Fibroblast of the conjunctiva (primary cell): ENCODE measurements at regions not wholly inside any gene's neighbourhood (a gene's known extent, or its start where the extent isn't known, plus 50 kb on each side); places are given as distances from the start of the nearest gene placed in this dataset.
A peak's percentile ranks its signal among the peaks of the same experiment; 100 is the strongest.
"Not testable (repeated sequence)": the region's sequence is repeated elsewhere in the genome, so short reads cannot be mapped to it uniquely, and the experiment has no call there.

ENCODE experiments used
- DNase-seq: peaks from one replicate; pipeline ENCODE4 v3.0.0-alpha.2; 2010; ENCODE audit warnings: low read depth

- DNase-seq = not testable (repeated sequence)
These were observed 98.9 kb upstream of the MYO10 start for GRCh38 chr5:17034992-17035391.

GRCh38 chr5:17037751-17038150 is 101.7 kb upstream of the MYO10 start:
- DNase-seq = no peak

DNA sequence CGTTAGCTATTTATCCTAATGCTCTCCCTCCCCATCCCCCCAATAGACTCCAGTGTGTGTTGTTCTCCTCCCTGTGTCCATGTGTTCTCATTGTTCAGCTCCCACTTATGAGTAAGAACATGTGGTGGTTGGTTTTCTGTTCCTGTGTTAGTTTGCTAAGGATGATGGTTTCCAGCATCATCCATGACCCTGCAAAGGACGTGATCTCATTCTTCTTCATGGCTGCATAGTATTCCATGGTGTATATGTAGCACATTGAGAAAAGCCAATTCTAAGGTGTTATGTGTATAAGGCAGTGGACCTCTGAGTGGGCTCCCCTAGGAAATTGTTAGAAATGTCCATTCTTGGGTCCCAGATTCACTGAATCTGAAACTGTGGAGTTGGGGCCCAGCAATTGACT is 103.1 kb upstream of the MYO10 start:
- no peak for DNase-seq

DNA sequence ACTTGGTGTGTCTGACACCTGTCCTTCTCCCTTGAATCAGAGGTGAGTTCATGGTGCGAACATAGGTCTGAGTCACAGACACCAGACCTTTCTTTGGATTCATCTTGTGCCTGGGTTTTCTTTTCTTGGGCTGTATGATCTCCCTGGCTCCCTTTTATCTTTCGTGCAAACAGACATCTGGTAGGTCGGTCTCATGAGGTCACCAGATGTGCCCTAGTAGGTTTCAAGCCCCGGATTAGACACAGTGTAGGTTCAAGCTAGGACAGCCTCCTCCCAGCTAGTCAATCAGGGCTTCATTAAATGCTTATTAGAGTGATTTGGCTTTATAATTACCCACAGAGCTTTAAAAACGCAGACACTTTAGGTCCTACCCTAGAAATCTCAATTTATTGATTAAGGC is 106.0 kb upstream of the MYO10 start:
- DNase-seq = no peak

DNA sequence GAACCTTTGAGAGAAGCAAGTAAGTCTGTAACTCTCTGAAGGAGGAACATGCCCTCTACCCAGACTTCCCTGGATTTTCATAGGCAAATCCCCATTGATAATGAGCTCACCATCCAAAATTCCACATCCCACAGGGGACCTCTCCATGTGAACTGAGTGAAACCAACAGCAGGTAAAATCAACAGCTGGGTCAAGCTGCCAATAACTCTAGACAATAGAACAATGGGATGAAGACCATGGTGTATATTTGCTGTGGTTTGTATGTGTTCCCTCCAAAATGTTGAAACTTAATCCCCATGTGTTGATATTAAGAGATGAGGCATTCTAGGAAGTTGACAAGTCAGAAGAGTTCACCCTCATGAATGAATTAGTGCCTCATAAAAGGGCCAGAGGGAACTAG is 110.2 kb upstream of the MYO10 start:
- DNase-seq = no peak

- DNase-seq = no peak
These were observed 114.1 kb upstream of the MYO10 start for GRCh38 chr5:17050236-17050635.

DNA sequence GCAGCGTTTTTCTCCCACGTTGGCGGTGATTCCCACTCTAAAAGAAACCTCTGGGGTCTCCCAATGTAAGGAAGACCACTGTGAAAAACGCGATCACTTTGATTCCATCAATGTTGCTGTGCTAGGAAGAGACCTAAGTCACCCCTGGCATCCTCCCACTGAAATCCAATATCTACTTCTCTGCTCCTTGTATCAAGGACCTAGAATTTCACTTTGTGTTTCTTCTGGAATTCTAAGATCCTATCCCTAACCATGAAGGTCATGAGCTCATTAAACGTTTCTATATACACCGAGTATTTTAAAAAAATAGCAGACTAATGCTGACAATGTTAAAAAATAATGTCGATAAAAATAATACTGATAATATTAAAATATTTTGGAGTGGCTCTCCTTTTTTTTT is 118.8 kb upstream of the MYO10 start:
- DNase-seq = no peak

- peak; percentile 47 for DNase-seq
These were observed 120.1 kb upstream of the MYO10 start for GRCh38 chr5:17056141-17056631.

DNA sequence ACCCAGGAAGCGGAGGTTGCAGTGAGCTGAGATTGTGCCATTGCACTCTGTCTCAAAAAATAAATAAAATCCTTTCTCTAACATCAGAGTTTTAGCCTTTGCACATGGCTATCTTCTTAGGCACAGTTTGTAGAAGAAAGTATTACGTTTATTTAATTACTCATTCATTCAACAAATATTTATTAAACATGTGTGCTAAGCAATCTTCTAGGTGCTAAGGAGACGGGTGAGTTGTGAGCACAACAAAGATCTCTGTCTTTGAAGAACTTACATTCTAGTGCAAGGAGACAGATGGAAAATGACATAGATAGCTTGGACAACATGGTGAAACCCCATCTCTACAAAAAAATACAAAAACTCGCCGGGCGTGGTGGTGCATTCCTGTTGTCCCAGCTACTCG is 122.3 kb upstream of the MYO10 start:
- no peak for DNase-seq

- DNase-seq = no peak
These were observed 125.9 kb upstream of the MYO10 start for GRCh38 chr5:17061973-17062470.

GRCh38 chr5:17062741-17063140 is 126.7 kb upstream of the MYO10 start:
- DNase-seq = not testable (repeated sequence)

- DNase-seq = no peak
These were observed 128.2 kb upstream of the MYO10 start for GRCh38 chr5:17064241-17064640.

GRCh38 chr5:17065458-17065857 is 129.4 kb upstream of the MYO10 start:
- DNase-seq = no peak

- DNase-seq = not testable (repeated sequence)
These were observed 129.9 kb upstream of the MYO10 start for GRCh38 chr5:17066026-17066425.

DNA sequence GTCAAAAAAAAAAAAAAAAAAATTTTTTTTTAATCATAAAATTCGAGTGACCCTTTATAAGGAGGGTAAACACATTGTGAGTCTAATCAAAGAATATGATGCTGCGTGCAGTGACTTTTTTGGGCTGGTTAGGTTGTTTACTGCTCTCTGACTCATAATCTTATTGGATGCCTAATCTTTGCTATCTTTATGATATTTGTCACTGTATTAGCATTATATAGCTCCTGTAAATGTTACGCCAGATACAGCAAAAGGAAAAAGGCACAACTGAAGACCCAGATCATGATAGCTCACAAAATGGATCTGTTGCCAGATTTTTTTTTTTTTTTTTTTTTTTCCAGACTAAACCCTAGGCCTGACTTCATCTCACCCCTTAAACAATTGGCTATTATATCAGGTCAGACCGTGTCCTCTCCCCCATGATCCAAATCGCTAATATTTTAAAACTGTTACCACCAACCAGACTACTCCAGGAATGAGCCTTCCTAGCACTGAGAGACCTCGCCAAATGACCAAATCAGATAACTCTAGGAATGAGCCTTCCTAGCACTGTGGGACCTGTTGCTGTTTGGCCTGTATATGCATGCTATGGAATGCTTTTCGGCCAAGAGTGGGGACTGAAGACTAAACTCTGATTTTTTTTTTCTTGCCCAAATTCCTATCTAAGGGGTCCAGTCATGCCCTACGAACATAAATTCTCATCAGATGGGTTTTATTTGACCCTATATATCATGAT is 131.7 kb upstream of the MYO10 start:
- no peak for DNase-seq

DNA sequence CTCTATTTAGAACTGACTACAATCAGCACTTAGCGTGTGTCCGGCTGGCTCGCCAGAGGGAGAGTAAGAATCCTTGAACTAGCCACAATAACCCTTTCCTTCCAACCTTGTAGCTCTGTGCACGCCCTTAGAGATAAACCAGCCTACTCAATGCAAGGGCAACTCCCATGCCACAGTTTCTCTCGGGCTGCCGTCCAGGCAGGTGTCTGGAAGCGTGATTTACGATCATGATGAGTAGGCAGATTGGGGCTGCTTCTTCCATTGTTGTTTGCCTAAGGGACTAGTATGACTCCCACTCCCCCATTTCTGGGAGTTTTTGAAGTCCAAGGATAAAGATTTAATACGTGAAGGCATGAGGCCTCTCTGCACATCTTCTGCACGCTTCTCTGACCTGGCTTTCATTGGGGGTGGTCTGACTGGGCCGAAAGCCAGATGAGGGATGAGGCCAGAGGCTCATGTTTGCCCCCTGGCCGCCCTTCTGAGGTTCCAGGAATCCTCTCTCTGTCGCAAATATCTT is 134.0 kb upstream of the MYO10 start:
- DNase-seq = no peak

DNA sequence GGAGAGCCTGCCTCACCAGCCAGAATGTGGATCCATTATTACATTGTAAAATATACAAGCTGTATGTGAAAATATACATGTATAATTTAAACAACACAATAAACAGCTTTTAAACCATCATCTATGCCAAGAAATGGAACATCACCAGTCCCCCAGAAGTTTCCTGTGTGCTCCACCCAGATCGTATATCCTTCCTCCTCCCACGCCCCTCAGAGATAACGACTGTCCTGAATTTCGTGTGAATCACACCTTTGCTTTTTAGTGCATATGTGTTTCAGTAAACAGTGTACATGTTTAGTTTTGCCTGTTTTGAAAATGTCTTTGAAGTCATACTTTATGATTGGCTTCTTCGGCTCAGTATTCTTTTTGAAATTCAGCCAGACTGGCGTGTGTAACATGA is 134.6 kb upstream of the MYO10 start:
- DNase-seq = no peak

DNA sequence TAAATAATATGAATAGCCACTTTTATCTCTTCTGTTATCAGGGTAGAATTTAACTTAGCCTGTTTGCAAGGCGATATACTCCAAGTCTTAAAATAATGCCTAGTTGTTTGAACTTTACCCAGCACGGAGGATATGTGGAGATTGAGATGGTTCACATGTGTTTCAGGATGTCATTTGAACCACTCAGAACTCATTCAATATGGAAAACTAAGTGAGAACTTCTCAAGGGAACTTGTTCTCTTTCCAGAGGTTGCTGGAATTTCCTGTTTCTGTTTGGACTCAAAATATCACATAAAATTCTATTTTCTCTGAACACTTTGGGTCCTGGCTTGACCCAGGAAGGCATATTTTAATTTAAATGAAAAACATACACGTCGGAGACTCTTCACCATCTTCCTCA is 139.1 kb upstream of the MYO10 start:
- DNase-seq = no peak

DNA sequence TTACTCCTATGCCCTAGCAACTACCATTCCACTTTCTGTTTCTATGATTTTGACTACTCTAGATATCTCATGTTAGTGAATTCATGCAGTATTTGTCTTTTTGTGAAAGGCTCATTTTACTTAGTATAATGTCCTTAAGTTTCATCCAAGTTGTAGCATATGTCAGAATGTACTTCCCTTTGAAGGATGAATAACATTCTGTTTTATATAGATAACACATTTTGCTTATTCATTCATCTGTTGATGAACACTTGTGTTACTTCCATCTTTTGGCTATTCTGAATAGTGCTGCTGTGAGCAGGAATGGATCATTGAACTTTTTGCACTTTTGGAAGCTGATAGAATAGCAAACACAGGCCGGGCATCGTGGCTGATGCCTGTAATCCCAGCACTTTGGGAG is 140.2 kb upstream of the MYO10 start:
- DNase-seq = no peak

- no peak for DNase-seq
These were observed 139.8 kb upstream of the BASP1 start for GRCh38 chr5:17077440-17078233.

DNA sequence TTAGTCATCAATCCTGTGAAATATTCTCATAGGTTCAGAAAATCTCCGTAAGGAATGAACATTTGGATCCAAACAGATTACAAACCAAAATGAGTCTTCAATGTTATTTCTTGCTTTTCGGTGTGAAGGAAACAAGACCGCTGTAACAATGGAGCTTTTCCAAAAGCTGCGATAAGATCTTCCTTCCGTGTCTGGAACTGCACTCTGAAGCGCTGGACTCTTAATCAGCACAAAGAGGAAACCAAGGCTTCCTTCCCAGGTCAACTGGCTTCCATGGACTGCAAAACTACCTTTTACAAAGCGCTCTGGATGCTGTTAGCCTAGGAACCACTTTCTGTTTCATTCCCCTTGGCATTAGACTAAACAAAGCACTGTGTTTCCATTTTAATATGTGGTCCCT is 137.9 kb upstream of the BASP1 start:
- DNase-seq = no peak

DNA sequence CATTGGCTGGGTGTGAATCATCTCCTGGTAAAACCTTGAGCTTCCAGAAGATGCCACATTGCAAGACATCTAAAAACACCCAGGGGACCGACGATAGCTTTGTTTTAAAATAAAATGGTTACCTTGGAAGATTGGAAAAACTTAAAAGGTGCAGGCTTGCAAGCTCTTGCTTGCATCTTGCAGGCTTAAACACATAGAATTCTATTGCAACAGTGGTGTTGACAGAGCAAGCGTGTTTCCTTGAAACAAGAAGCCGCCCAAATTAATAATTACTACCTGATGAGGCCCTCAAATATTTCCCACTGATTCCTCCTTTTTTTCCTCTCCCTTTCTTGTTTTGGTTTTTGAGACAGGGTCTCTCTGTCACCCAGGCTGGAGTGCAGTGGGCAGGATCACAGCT is 137.1 kb upstream of the BASP1 start:
- no peak for DNase-seq

- peak; percentile 39 for DNase-seq
These were observed 136.3 kb upstream of the BASP1 start for GRCh38 chr5:17081142-17081541.
